Central memory CD8-positive, alpha-beta T cell (primary cell): ENCODE measurements at regions not wholly inside any gene's neighbourhood (a gene's known extent, or its start where the extent isn't known, plus 50 kb on each side); places are given as distances from the start of the nearest gene placed in this dataset.

Experiments
- ATAC-seq: fragments of 150-1000 bp; cut with Tn5 transposase; replicated peaks from 2 replicates; pipeline ENCODE4 v1.10.0; 2022; ENCODE audit warnings: mild to moderate bottlenecking, moderate FRiP score, moderate number of reproducible peaks; ENCODE audit not compliant: poor library complexity, severe bottlenecking; ENCODE audit errors: extremely low read depth
- DNase-seq, 2 donors: peaks; one replicate each; pipeline ENCODE4 v3.0.0; 2021; ENCODE audit warnings: low spot score in 2 of 2
- H3K27ac Mint-ChIP-seq: one replicate; pipeline ENCODE4 v1.8.0; 2022; ENCODE audit warnings: low read depth, mild to moderate bottlenecking, moderate library complexity, mixed read lengths
- H3K27me3 Mint-ChIP-seq: one replicate; pipeline ENCODE4 v1.8.0; 2022; ENCODE audit warnings: mixed read lengths
- H3K36me3 Mint-ChIP-seq: one replicate; pipeline ENCODE4 v1.8.0; 2022; ENCODE audit warnings: mild to moderate bottlenecking, moderate library complexity, mixed read lengths; ENCODE audit not compliant: insufficient read depth
- H3K4me1 Mint-ChIP-seq: one replicate; pipeline ENCODE4 v1.8.0; 2022; ENCODE audit warnings: mixed read lengths
- H3K4me3 Mint-ChIP-seq: one replicate; pipeline ENCODE4 v1.8.0; 2022; ENCODE audit warnings: mild to moderate bottlenecking, moderate library complexity, mixed read lengths
- H3K9me3 Mint-ChIP-seq: one replicate; pipeline ENCODE4 v1.8.0; 2022; ENCODE audit warnings: mixed read lengths

DNA sequence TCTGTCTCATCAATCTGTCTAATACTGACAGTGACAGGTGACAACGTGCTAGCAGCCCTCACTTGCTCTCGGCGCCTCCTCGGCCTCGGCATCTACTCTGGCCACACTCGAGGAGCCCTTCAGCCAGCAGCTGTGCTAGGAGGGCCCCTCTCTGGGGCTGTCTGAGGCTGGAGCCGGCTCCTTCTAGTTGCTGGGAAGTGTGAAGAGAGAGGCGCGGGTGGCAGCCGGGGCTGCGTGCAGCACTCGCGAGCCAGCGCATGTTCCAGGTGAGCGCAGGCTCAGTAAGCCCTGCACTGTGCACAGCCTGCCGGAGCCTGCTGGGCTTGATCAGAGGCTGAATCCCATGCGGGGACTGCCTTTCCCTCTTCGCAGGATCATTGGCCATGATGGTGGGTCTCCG, 330.7 kb downstream of the CDH10 start:
- Mint-ChIP-seq H3K27ac (no peak overlapping the region), H3K36me3 (no peaks in the 10 kb centered on the region), H3K9me3 (peaks cover 45% of the 10 kb centered on the region), H3K27me3 (no peaks in the 10 kb centered on the region), H3K4me3 (no peak overlapping the region), H3K4me1 (no peaks in the 10 kb centered on the region)
- ATAC-seq = no peak
- DNase-seq = no peak

DNA sequence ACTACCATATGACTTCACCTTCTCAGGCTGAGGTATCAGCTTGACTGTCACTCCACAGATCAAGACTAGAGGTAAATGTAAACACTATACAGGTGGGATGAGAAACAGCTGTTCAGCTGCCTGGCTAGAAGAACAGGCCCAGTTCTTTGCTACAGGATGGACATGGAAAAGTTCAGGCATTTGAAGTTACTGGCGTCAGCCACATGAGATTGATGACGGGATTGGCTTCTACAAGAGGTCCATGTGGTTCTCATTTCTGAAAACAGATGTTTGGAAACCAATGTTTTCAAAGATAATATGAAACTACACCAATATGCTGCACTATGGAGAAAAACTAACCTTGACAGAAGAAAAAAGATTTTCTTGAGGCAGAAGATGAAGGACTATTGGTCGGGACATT, 324.1 kb downstream of the CDH10 start:
- ATAC-seq (no peak), DNase-seq (no peak)
- H3K27ac Mint-ChIP-seq = no peak overlapping the region
- H3K4me1 Mint-ChIP-seq = no peaks in the 10 kb centered on the region
- H3K36me3 Mint-ChIP-seq = no peaks in the 10 kb centered on the region
- peaks cover 32% of the 10 kb centered on the region for H3K9me3 Mint-ChIP-seq
- no peaks in the 10 kb centered on the region for H3K27me3 Mint-ChIP-seq
- no peak overlapping the region for H3K4me3 Mint-ChIP-seq

DNA sequence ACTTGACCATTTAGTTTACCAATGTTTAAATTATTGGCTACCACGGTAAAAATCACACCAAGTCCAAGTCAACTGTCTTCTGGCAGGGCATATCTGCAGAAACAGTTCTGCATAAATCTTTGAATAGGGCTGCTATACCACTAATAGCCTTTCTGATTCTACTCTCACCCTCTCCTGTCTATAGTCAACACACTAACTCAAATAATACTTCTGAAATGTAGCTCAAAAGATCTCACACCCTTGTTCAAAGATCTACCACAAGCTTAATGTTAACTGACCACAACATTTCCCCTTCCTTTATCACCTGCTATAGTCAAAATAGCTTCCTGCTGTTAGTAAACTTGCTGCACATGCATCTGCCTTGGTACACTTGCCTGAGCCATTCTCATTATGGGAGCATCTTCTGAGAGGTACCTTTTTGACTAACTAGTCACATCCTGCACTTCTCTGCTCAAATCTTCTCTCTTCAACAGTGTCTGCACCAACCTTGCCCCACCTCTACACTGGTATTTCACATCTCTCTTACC, 319.4 kb downstream of the CDH10 start:
- Mint-ChIP-seq H3K36me3 (no peaks in the 10 kb centered on the region), H3K4me1 (no peaks in the 10 kb centered on the region), H3K9me3 (peaks cover 35% of the 10 kb centered on the region), H3K27me3 (no peaks in the 10 kb centered on the region), H3K27ac (no peak overlapping the region), H3K4me3 (no peak overlapping the region)
- ATAC-seq = no peak
- DNase-seq = no peak

DNA sequence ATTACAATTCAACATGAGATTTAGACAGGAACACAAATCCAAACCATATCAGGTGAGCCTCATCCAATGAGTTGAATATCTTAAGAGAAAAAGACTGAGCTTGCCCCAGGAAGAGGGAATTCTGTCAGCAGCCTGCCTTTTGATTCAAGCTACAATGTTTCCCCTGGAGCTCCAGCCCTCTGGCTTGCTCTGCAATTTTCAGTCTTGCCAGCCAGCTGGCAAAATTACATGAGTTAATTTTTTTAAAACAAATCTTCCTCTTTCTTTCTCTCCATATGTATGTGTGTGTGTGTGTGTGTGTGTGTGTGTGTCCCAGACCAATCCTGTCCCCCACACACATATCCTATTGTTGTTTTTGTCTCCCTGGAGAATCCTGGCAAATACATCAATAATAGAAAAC, 313.2 kb downstream of the CDH10 start:
- peaks cover 40% of the 10 kb centered on the region for H3K9me3 Mint-ChIP-seq
- DNase-seq (no peak), ATAC-seq (no peak)
- no peak overlapping the region for H3K27ac Mint-ChIP-seq
- H3K4me1 Mint-ChIP-seq = no peaks in the 10 kb centered on the region
- H3K4me3 Mint-ChIP-seq = no peak overlapping the region
- H3K36me3 Mint-ChIP-seq = no peaks in the 10 kb centered on the region
- H3K27me3 Mint-ChIP-seq = no peaks in the 10 kb centered on the region

DNA sequence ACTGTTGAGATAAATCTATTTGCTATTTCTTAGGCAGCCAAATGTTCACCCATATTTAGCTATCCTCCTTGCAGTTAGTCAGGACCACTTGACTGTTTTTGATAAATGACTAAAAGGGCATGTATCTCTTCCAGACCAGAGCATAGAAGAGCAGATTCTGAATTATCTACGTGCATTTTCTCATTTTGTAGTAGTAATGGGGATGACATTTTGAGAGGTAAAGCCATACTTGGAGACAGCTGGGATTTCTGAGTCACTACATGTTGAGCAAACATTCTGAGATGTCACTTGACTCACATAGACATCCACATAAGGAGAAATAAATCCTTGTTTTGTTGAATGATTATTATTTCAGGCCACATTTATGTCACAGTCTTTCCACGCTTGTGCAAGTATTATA, 297.6 kb downstream of the CDH10 start:
- Mint-ChIP-seq H3K36me3 (no peaks in the 10 kb centered on the region), H3K4me3 (no peak overlapping the region), H3K4me1 (no peaks in the 10 kb centered on the region), H3K9me3 (no peaks in the 10 kb centered on the region), H3K27me3 (no peaks in the 10 kb centered on the region), H3K27ac (no peak overlapping the region)
- DNase-seq (no peak), ATAC-seq (no peak)

DNA sequence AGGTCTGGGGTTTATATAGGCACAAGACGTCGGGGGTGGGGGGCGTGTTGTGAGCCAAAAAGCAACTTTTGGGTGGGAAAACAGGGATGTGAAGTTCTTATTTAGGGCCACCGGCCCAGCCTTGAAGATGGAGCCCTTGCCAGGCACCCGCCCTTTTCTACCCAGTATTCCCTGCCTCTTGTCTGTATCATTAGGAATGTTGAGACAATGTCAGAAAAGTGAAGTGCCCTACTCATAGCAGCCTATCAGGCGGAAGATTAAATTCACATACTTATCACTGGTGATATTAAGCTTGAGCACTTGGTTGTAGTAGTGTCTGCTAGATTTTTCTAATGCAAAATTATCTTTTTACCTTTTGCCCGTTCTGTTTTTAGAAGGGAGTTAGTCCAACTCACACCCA, 293.5 kb downstream of the CDH10 start:
- Mint-ChIP-seq H3K4me1 (no peaks in the 10 kb centered on the region), H3K36me3 (no peaks in the 10 kb centered on the region)

DNA sequence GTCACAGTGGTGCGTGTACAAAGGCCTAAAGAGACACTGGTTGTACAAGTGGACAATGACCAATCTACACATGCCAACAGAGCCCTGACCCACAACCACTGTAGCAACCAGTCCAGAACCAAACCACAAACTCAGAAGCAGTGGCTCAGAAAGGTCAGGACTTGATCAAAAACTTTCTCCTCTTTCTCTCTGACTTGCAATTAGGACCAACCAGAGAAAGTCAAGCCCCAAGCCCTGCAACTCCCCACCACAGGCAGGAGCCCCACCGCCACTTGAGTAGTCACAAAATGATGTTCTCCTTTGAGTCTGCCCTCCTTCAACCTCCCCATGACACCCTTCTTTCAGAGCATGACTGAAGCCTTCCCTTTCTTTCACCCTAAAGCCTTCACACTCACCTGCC, 291.8 kb downstream of the CDH10 start:
- Mint-ChIP-seq H3K27ac (no peak overlapping the region), H3K4me3 (no peak overlapping the region), H3K36me3 (no peaks in the 10 kb centered on the region), H3K9me3 (peaks cover 6% of the 10 kb centered on the region), H3K27me3 (no peaks in the 10 kb centered on the region), H3K4me1 (no peaks in the 10 kb centered on the region)
- no peak for ATAC-seq
- no peak for DNase-seq

More for the DNA sequence above, 293.5 kb downstream of the CDH10 start:
- no peaks in the 10 kb centered on the region for H3K27me3 Mint-ChIP-seq
- ATAC-seq = no peak
- DNase-seq = no peak
- no peak overlapping the region for H3K4me3 Mint-ChIP-seq
- H3K27ac Mint-ChIP-seq = no peak overlapping the region
- peaks cover 6% of the 10 kb centered on the region for H3K9me3 Mint-ChIP-seq

DNA sequence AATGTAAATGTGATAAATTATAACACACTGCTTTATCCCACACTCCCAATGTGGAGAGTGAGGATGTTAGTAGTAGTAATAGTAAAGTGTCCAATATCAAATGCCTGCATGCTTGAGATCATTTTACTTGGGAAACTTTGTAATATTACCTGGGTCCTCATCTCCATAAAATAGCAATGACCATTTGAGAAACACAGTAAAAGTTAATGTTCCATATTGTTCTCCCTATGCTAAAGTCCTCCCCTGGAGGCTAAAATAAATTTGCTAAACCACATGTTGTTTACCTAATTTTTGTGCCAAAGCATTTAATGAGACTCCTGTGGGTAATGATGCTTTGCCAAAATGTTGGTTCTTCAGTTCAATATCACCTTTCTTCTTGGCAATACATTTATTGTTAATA, 291.2 kb downstream of the CDH10 start:
- Mint-ChIP-seq H3K4me1 (no peaks in the 10 kb centered on the region), H3K27ac (no peak overlapping the region), H3K27me3 (no peaks in the 10 kb centered on the region), H3K4me3 (no peak overlapping the region), H3K36me3 (no peaks in the 10 kb centered on the region), H3K9me3 (peaks cover 6% of the 10 kb centered on the region)
- DNase-seq = no peak
- no peak for ATAC-seq

DNA sequence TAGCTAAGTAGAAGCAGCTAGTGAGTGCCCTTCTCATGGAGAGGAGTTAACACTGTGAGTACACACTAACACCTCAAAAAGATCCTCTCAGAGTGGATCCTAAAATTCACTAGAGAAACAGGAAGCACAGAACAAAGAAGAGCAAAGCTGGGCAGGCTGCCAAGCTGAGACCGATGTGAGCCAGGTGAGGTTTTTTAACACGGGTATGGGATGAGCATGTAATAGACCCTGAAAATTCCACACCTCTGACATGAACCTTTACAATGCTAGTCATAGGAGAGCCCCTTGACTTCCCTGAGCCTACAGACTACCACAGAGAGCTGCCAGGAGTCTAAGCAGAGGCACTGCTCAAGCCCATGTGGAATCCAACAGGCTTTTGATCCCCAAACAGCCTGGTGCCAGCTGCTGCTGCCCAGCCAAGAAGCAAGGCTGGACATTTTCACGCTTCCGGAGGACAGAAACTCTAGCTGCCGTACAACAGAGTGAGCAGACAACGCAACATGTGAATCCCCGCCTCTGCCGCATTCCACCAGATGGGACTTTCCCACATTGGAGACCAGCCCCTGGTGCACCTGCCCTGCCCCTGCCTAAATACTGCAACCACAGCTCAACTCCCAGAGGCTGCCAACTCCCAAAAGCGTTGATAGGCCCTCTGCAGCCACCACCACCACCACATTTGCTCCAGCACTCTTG, 280.8 kb downstream of the CDH10 start:
- ATAC-seq = no peak
- peaks cover 25% of the 10 kb centered on the region for H3K9me3 Mint-ChIP-seq
- no peak overlapping the region for H3K4me3 Mint-ChIP-seq
- no peak for DNase-seq
- no peaks in the 10 kb centered on the region for H3K4me1 Mint-ChIP-seq
- H3K36me3 Mint-ChIP-seq = no peaks in the 10 kb centered on the region
- H3K27ac Mint-ChIP-seq = no peak overlapping the region
- H3K27me3 Mint-ChIP-seq = no peaks in the 10 kb centered on the region

DNA sequence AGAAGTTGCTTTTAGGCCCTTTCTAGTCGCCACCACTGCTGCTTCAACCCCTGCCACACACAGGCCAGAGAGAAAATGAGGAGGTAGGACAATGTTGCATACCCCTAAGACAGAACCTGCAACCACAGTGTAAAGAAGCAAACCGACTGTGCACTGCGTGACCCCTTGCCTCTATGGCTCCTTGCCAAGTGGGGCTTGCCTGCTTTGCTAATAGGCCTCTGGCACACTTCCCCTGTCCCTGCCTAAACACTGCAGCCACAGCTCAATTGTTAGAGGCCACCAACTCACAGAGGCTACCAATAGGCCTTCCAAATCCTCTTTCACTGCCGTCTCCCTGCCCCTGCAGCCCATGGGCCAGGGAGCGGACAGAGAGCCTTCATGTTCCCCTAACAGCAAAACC, 280.1 kb downstream of the CDH10 start:
- Mint-ChIP-seq H3K27me3 (no peaks in the 10 kb centered on the region), H3K27ac (no peak overlapping the region), H3K4me1 (no peaks in the 10 kb centered on the region), H3K36me3 (no peaks in the 10 kb centered on the region), H3K4me3 (no peak overlapping the region), H3K9me3 (peaks cover 25% of the 10 kb centered on the region)
- no peak for DNase-seq
- ATAC-seq = no peak

DNA sequence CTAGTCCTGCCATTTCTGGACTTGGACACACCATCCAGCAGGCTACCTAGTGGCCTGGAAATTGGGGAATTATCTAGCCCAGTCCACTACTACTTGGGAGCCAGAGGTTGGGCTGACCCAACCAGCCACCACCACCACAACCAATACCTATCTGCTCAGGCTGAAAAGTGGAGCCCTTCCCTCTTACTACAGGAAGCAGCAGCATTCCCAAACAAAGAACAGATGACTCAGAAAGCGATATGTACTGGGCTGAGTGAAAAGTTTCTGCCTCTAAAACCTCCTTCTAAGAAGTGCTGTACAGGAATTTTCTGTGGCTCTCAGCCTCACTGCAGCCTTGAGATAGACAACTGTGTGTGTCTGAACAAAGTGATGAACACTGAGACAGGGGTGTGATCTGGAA, 279.4 kb downstream of the CDH10 start:
- H3K27ac Mint-ChIP-seq = no peak overlapping the region
- ATAC-seq = no peak
- H3K9me3 Mint-ChIP-seq = peaks cover 25% of the 10 kb centered on the region
- no peaks in the 10 kb centered on the region for H3K4me1 Mint-ChIP-seq
- H3K4me3 Mint-ChIP-seq = no peak overlapping the region
- no peaks in the 10 kb centered on the region for H3K36me3 Mint-ChIP-seq
- no peaks in the 10 kb centered on the region for H3K27me3 Mint-ChIP-seq
- DNase-seq = no peak

DNA sequence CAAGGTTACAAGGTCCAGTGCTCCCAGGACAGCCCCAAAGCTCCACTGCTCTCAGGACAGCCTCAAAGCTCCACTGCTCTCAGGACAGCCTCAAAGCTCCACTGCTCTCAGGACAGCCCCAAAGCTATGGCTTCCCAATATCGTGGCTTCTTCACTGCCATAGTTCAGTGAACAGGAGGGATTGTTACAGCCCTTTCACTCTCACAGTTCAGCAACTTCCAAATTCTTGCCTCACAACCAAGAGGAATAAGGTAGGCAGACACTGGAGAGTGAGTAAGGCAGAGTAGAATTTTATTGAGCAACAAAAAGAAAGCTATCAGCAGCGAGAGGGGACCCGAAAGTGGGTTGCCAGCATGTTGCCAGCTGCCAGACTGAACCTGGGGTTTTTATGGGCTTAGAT, 277.6 kb downstream of the CDH10 start:
- Mint-ChIP-seq H3K36me3 (no peaks in the 10 kb centered on the region), H3K27ac (no peak overlapping the region), H3K4me1 (no peaks in the 10 kb centered on the region), H3K9me3 (peaks cover 16% of the 10 kb centered on the region), H3K27me3 (no peaks in the 10 kb centered on the region), H3K4me3 (no peak overlapping the region)
- DNase-seq = no peak
- ATAC-seq = no peak

DNA sequence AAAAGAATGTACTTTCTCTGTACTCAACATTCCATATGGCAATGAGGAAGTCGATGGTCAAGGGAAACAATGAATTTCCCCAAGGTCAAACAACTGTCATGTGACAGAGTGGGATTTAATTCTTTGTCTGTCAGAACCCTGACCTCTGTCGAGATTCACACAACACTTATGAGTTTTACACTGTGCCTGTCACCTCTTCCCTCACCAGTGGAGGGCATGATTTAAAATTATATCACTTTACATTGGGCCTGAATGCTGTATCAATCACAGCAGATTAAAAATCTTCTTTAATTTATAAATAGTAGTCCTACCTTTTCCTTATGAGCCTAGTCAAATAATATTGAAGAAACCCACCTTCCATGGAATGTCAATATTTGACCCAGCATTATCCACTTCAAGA, 276.7 kb downstream of the CDH10 start:
- Mint-ChIP-seq H3K27ac (no peak overlapping the region), H3K36me3 (no peaks in the 10 kb centered on the region), H3K9me3 (peaks cover 9% of the 10 kb centered on the region), H3K4me1 (no peaks in the 10 kb centered on the region), H3K4me3 (no peak overlapping the region), H3K27me3 (no peaks in the 10 kb centered on the region)
- no peak for ATAC-seq
- DNase-seq = no peak
